ENCODE measurements at regions not wholly inside any gene's neighbourhood (a gene's known extent, or its start where the extent isn't known, plus 50 kb on each side); places are given as distances from the start of the nearest gene placed in this dataset.
"Not testable (repeated sequence)": the region's sequence is repeated elsewhere in the genome, so short reads cannot be mapped to it uniquely, and the experiment has no call there.

- H3K27me3 ChIP-seq (ENCODE audit: insufficient read depth, insufficient read length): no peaks in the 10 kb centered on the region
- H3K4me3 ChIP-seq (ENCODE audit: insufficient read length, low read depth): no peak overlapping the region
- DNase-seq (ENCODE audit: low read depth, low spot score): no peak
- TF ChIP-seq YY1 (IDR thresholded peaks at IDR 0.05; ENCODE audit: insufficient read depth, insufficient read length) (no peak), ZNF274 (IDR thresholded peaks at IDR 0.05; ENCODE audit: low read depth, low read length) (no peak), SUZ12 (IDR thresholded peaks at IDR 0.05; ENCODE audit: extremely low read depth, insufficient read depth, insufficient read length) (no peak)
- no peak overlapping the region for H3K9ac ChIP-seq (ENCODE audit: insufficient read length, low read depth)
- no peaks in the 10 kb centered on the region for H3K36me3 ChIP-seq (ENCODE audit: insufficient read depth, insufficient read length, low read length)
- no peaks in the 10 kb centered on the region for H3K9me3 ChIP-seq (ENCODE audit: insufficient read depth, low read length)
- no peaks in the 10 kb centered on the region for H3K4me1 ChIP-seq (ENCODE audit: insufficient read depth, insufficient read length)
These were observed 520.2 kb downstream of the PTPRU start for GRCh38 chr1:29756498-29756897.

DNA sequence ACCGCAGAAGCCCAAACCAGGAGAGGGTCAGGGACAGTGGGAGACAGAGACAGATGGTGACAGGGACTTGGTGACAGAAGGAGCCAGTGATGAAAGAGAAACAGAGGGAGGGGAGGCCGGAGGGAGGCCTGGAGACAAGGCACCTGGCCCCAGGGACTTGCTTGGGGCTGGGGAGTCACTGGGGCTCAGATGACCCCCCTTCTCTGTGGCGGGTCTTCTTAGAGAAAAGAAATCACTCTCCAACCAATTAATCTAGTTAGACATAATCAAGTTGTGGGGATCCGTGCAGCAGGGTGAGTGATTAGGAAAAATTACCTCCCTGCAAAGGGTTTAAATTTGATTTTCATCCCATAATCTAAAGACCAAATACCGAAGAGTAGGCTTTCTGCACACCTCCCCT is 519.8 kb downstream of the PTPRU start:
- no peaks in the 10 kb centered on the region for H3K4me1 ChIP-seq (ENCODE audit: insufficient read depth, insufficient read length)
- H3K9me3 ChIP-seq (ENCODE audit: insufficient read depth, low read length): no peaks in the 10 kb centered on the region
- no peak for DNase-seq (ENCODE audit: low read depth, low spot score)
- H3K9ac ChIP-seq (ENCODE audit: insufficient read length, low read depth): no peak overlapping the region
- TF ChIP-seq YY1 (IDR thresholded peaks at IDR 0.05; ENCODE audit: insufficient read depth, insufficient read length) (no peak), ZNF274 (IDR thresholded peaks at IDR 0.05; ENCODE audit: low read depth, low read length) (no peak), SUZ12 (IDR thresholded peaks at IDR 0.05; ENCODE audit: extremely low read depth, insufficient read depth, insufficient read length) (no peak)
- no peak overlapping the region for H3K4me3 ChIP-seq (ENCODE audit: insufficient read length, low read depth)
- no peaks in the 10 kb centered on the region for H3K27me3 ChIP-seq (ENCODE audit: insufficient read depth, insufficient read length)
- H3K36me3 ChIP-seq (ENCODE audit: insufficient read depth, insufficient read length, low read length): no peaks in the 10 kb centered on the region

DNA sequence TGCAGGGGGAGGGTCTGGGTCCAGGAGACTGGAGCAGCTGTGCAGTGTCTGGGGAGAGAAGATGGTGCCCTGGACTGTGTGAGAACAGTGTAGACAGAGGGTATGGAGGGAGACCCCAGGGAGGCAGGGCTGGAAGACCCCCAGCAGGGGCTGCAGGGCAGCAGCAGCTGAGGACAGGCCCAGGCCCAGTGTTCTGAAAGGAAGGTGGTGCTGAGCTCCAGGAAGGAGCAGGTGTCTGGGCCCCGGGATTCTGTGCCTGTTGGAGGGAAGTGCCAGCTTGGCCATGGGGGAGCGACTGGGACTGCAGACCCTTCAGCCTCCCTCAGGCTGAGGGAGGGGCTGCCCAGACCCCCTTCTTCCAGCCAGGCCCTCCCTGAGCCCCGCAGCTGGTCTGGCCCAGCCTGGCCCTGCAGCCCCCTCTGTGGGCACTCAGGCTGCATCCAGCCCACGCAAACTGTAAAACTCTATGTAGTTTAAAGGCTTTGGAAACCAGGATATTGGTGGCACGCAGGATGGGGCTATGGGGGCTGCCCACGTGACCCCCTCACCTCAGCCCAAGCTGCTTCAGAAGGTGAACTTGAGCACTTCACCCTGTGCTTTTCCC is 519.2 kb downstream of the PTPRU start:
- not testable (repeated sequence) for H3K27me3 ChIP-seq (ENCODE audit: insufficient read depth, insufficient read length); DNase-seq (ENCODE audit: low read depth, low spot score); H3K36me3 ChIP-seq (ENCODE audit: insufficient read depth, insufficient read length, low read length); H3K4me3 ChIP-seq (ENCODE audit: insufficient read length, low read depth); H3K9ac ChIP-seq (ENCODE audit: insufficient read length, low read depth); H3K9me3 ChIP-seq (ENCODE audit: insufficient read depth, low read length); H3K4me1 ChIP-seq (ENCODE audit: insufficient read depth, insufficient read length)

GRCh38 chr1:29754573-29755375 is 518.5 kb downstream of the PTPRU start:
- no peak for DNase-seq (ENCODE audit: low read depth, low spot score)
- H3K9me3 ChIP-seq (ENCODE audit: insufficient read depth, low read length): no peaks in the 10 kb centered on the region
- no peak overlapping the region for H3K4me3 ChIP-seq (ENCODE audit: insufficient read length, low read depth)
- TF ChIP-seq YY1 (IDR thresholded peaks at IDR 0.05; ENCODE audit: insufficient read depth, insufficient read length) (no peak), SUZ12 (IDR thresholded peaks at IDR 0.05; ENCODE audit: extremely low read depth, insufficient read depth, insufficient read length) (no peak), ZNF274 (IDR thresholded peaks at IDR 0.05; ENCODE audit: low read depth, low read length) (no peak)
- no peak overlapping the region for H3K9ac ChIP-seq (ENCODE audit: insufficient read length, low read depth)
- no peaks in the 10 kb centered on the region for H3K27me3 ChIP-seq (ENCODE audit: insufficient read depth, insufficient read length)
- H3K36me3 ChIP-seq (ENCODE audit: insufficient read depth, insufficient read length, low read length): no peaks in the 10 kb centered on the region
- H3K4me1 ChIP-seq (ENCODE audit: insufficient read depth, insufficient read length): no peaks in the 10 kb centered on the region

DNA sequence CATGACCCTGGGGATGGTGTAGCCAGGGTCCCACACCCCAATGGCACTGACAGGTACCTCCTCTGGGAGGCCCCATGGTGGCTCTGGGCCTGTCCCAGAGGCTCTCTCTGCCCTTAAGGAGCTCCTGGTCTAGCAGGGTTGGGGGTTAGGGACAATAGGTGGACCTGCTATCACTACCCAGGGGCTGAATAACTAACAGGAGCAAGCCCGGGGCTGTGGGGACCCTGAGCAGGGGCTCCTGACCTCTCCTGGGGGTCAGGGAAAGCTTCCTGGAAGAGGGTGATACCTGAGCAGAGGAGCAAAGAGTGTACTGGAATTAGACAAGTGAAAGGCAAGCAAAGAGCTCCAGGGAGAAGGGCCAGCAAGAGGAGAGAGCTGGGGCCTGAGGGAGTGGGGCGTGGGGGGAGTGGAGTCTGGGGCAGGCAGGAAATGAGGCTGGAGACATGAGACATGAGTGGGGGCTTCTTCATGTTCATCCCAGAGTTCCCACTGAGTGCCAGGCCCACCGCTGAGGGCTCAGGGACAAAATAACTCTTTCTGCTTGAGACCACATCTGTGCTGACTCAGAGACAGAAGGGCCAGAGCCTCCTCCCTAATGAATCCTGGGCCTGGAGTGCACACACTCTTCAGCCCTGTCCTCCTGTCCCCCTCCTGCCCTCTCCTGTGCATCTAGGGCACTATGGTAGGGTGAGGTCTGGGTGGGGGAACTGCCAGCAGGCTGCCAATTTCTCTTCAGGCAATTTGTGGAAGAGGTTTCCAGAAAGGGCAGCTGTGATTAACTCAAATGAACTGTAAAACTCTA is 517.6 kb downstream of the PTPRU start:
- Histone ChIP-seq H3K27me3 (ENCODE audit: insufficient read depth, insufficient read length) (no peaks in the 10 kb centered on the region), H3K4me1 (ENCODE audit: insufficient read depth, insufficient read length) (no peaks in the 10 kb centered on the region), H3K9me3 (ENCODE audit: insufficient read depth, low read length) (no peaks in the 10 kb centered on the region), H3K4me3 (ENCODE audit: insufficient read length, low read depth) (no peak overlapping the region), H3K9ac (ENCODE audit: insufficient read length, low read depth) (no peak overlapping the region), H3K36me3 (ENCODE audit: insufficient read depth, insufficient read length, low read length) (no peaks in the 10 kb centered on the region)
- no peak for DNase-seq (ENCODE audit: low read depth, low spot score)
- TF ChIP-seq YY1 (IDR thresholded peaks at IDR 0.05; ENCODE audit: insufficient read depth, insufficient read length) (no peak), SUZ12 (IDR thresholded peaks at IDR 0.05; ENCODE audit: extremely low read depth, insufficient read depth, insufficient read length) (no peak), ZNF274 (IDR thresholded peaks at IDR 0.05; ENCODE audit: low read depth, low read length) (no peak)

DNA sequence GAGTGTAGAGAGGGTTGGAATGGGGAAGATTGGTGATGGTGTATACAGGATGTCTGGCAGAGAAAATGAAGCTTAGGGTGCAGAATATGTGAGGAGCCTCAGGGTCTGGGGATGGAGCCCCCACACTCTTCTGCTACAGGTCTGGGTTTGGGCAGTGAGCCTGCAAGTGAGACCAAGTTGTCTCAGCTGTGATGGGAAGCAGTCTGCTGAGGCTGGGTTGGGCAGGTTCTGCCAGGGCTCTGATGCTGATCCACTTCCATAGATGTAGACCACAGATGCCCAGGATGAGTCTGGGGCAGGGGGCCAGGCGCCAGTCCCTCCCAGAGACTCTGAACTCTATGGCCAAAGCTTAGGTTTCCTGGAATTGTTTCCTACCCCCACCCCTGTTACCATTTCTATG is 516.9 kb downstream of the PTPRU start:
- Histone ChIP-seq H3K4me1 (ENCODE audit: insufficient read depth, insufficient read length) (no peaks in the 10 kb centered on the region), H3K36me3 (ENCODE audit: insufficient read depth, insufficient read length, low read length) (no peaks in the 10 kb centered on the region), H3K9ac (ENCODE audit: insufficient read length, low read depth) (no peak overlapping the region), H3K4me3 (ENCODE audit: insufficient read length, low read depth) (no peak overlapping the region), H3K9me3 (ENCODE audit: insufficient read depth, low read length) (no peaks in the 10 kb centered on the region), H3K27me3 (ENCODE audit: insufficient read depth, insufficient read length) (no peaks in the 10 kb centered on the region)
- no peak for DNase-seq (ENCODE audit: low read depth, low spot score)
- TF ChIP-seq YY1 (IDR thresholded peaks at IDR 0.05; ENCODE audit: insufficient read depth, insufficient read length): no peak
- TF ChIP-seq ZNF274 (IDR thresholded peaks at IDR 0.05; ENCODE audit: low read depth, low read length): no peak
- TF ChIP-seq SUZ12 (IDR thresholded peaks at IDR 0.05; ENCODE audit: extremely low read depth, insufficient read depth, insufficient read length): no peak

DNA sequence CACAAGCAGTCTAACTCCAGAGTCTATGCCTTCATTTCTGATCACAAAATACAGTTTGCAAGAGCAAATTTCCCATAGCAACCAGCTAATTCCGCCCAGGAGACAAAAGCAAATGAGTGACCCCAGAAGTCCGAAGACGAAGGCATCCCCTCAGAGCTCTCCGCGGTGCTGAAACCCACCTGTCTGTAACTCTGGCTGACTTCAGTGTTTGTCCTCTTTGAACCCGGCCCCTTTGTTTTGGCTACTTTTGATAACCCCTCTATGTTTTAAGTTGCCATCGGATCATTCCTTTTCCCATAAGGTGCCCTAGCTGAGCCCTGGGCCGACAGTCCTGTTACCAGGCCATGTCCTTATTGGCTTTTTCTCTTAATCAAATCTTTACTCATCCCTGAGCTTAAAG is 515.8 kb downstream of the PTPRU start:
- Histone ChIP-seq H3K9ac (ENCODE audit: insufficient read length, low read depth) (no peak overlapping the region), H3K36me3 (ENCODE audit: insufficient read depth, insufficient read length, low read length) (no peaks in the 10 kb centered on the region), H3K27me3 (ENCODE audit: insufficient read depth, insufficient read length) (no peaks in the 10 kb centered on the region), H3K4me3 (ENCODE audit: insufficient read length, low read depth) (no peak overlapping the region), H3K4me1 (ENCODE audit: insufficient read depth, insufficient read length) (no peaks in the 10 kb centered on the region), H3K9me3 (ENCODE audit: insufficient read depth, low read length) (no peaks in the 10 kb centered on the region)
- TF ChIP-seq ZNF274 (IDR thresholded peaks at IDR 0.05; ENCODE audit: low read depth, low read length) (no peak), YY1 (IDR thresholded peaks at IDR 0.05; ENCODE audit: insufficient read depth, insufficient read length) (no peak), SUZ12 (IDR thresholded peaks at IDR 0.05; ENCODE audit: extremely low read depth, insufficient read depth, insufficient read length) (no peak)
- DNase-seq (ENCODE audit: low read depth, low spot score): peak; percentile 9

All from NT2/D1 (cell line).